H1 (cell line): ENCODE measurements at regions not wholly inside any gene's neighbourhood (a gene's known extent, or its start where the extent isn't known, plus 50 kb on each side); places are given as distances from the start of the nearest gene placed in this dataset.

Experiments used
- CTCF ChIA-PET: fragments of 300-600 bp; sonication (Branson Sonifier 250); formaldehyde crosslinking; loops from one replicate; lab custom pipeline; 2021; ENCODE audit not compliant: partially characterized antibody; lab: Charles Lee
- POLR2A ChIA-PET: fragments of 300-600 bp; sonication (Branson Sonifier 250); formaldehyde crosslinking; loops from one replicate; lab custom pipeline; 2021; ENCODE audit warnings: inconsistent platforms; ENCODE audit not compliant: partially characterized antibody; lab: Charles Lee
- DNase-seq, 2 experiments: peaks; one replicate each; pipeline versions ENCODE4 v3.0.0 to v3.0.0-alpha.2; 2010 to 2022; ENCODE audit warnings: low spot score in 2 of 2, low read depth in 1 of 2, mixed read lengths in 1 of 2
- FAIRE-seq: peaks from 2 replicates; lab custom pipeline; 2011; peaks lifted over from hg19 to GRCh38; lab: Jason Lieb, UNC
- H2AFZ ChIP-seq: 2 replicates; pipeline ENCODE4 v1.8.1; 2012; ENCODE audit warnings: low read length, inconsistent platforms
- H2AK5ac ChIP-seq: 2 replicates; pipeline ENCODE4 v1.6.1; 2013; ENCODE audit warnings: low read depth, low read length
- H2BK120ac ChIP-seq: replicated peaks from 2 replicates; pipeline ENCODE3; 2013; ENCODE audit warnings: low read depth, low read length, inconsistent platforms
- H2BK12ac ChIP-seq: 2 replicates; pipeline ENCODE4 v1.6.1; 2013; ENCODE audit warnings: low read depth, low read length
- H2BK15ac ChIP-seq: 2 replicates; pipeline ENCODE4 v1.6.1; 2013; ENCODE audit warnings: low read length
- H2BK20ac ChIP-seq: 2 replicates; pipeline ENCODE4 v1.6.1; 2013; ENCODE audit warnings: low read length
- H2BK5ac ChIP-seq: 2 replicates; pipeline ENCODE4 v1.6.1; 2013; ENCODE audit warnings: low read depth, low read length
- H3K14ac ChIP-seq: 2 replicates; pipeline ENCODE4 v1.6.1; 2013; ENCODE audit warnings: inconsistent platforms; ENCODE audit not compliant: insufficient read length
- H3K18ac ChIP-seq: 2 replicates; pipeline ENCODE4 v1.6.1; 2013; ENCODE audit warnings: low read length; ENCODE audit errors: extremely low read depth
- H3K23ac ChIP-seq: 2 replicates; pipeline ENCODE4 v1.6.1; 2013; ENCODE audit warnings: inconsistent platforms; ENCODE audit not compliant: insufficient read length
- H3K23me2 ChIP-seq: 2 replicates; pipeline ENCODE4 v1.6.1; 2013; ENCODE audit warnings: low read depth, low read length
- H3K27ac ChIP-seq: 2 replicates; pipeline ENCODE4 v1.6.1; 2011; ENCODE audit warnings: low read depth, low read length, inconsistent platforms
- H3K27me3 ChIP-seq, 4 experiments: replicated peaks in 1 of 4; 1 replicate in 1 of 4; 2 replicates in 3 of 4; pipeline versions ENCODE4 v1.6.1 to v1.8.1; 2011 to 2013; ENCODE audit warnings: low read length in 3 of 4, mild to moderate bottlenecking in 3 of 4, inconsistent platforms in 2 of 4, mixed read lengths in 2 of 4, moderate library complexity in 1 of 4; ENCODE audit not compliant: control insufficient read depth in 3 of 4, insufficient read depth in 3 of 4; ENCODE audit errors: extremely low read depth in 1 of 4
- H3K36me3 ChIP-seq, 4 experiments: 2 replicates each; pipeline versions ENCODE4 v1.6.1 to v1.8.1; 2011 to 2013; ENCODE audit warnings: mild to moderate bottlenecking in 4 of 4, low read length in 3 of 4, moderate library complexity in 2 of 4, control low read depth in 1 of 4, inconsistent platforms in 1 of 4; ENCODE audit not compliant: insufficient read depth in 4 of 4, control insufficient read depth in 2 of 4
- H3K4ac ChIP-seq: replicated peaks from 2 replicates; pipeline ENCODE3; 2013; ENCODE audit warnings: low read length, low read depth, mixed read lengths, inconsistent platforms; ENCODE audit not compliant: insufficient read length
- H3K4me1 ChIP-seq, 4 experiments: replicated peaks in 1 of 4; 1 replicate in 1 of 4; 2 replicates in 3 of 4; pipeline versions ENCODE4 v1.6.1 to v1.8.1; 2011 to 2013; ENCODE audit warnings: low read length in 3 of 4, inconsistent platforms in 2 of 4, mixed read lengths in 1 of 4; ENCODE audit not compliant: insufficient read depth in 4 of 4, control insufficient read depth in 3 of 4
- H3K4me2 ChIP-seq, 2 experiments: 2 replicates each; pipeline versions ENCODE4 v1.6.1 to v1.8.1; 2011 to 2013; ENCODE audit warnings: low read depth in 2 of 2, low read length in 2 of 2, control low read depth in 1 of 2, inconsistent platforms in 1 of 2, mild to moderate bottlenecking in 1 of 2; ENCODE audit not compliant: insufficient read depth in 1 of 2
- H3K4me3 ChIP-seq, 4 experiments: fragments of 200-600, 300-600 bp in 1 of 4; sonication (generic), shearing (Covaris generic), sonication (Bioruptor Twin) in 1 of 4; 2 replicates each; pipeline versions ENCODE4 v1.5.1 to v1.8.1; 2011 to 2016; ENCODE audit warnings: low read length in 4 of 4, low read depth in 3 of 4, control low read depth in 2 of 4, inconsistent platforms in 2 of 4, mild to moderate bottlenecking in 2 of 4, mixed read lengths in 1 of 4, moderate library complexity in 1 of 4; ENCODE audit not compliant: insufficient read depth in 2 of 4; ENCODE audit errors: extremely low read depth in 1 of 4
- H3K56ac ChIP-seq: replicated peaks from 2 replicates; pipeline ENCODE3; 2013; ENCODE audit warnings: low read depth, mild to moderate bottlenecking, mixed read lengths, low read length, inconsistent platforms; ENCODE audit not compliant: insufficient read length
- H3K79me1 ChIP-seq: 2 replicates; pipeline ENCODE4 v1.6.1; 2013; ENCODE audit warnings: low read depth, low read length, control low read depth
- H3K79me2 ChIP-seq, 2 experiments: 2 replicates each; pipeline versions ENCODE4 v1.6.1 to v1.8.1; 2012 to 2013; ENCODE audit warnings: low read length in 2 of 2, mild to moderate bottlenecking in 2 of 2, inconsistent platforms in 1 of 2; ENCODE audit not compliant: insufficient read depth in 2 of 2, control insufficient read depth in 1 of 2
- H3K9ac ChIP-seq, 4 experiments: replicated peaks in 1 of 4; 1 replicate in 1 of 4; 2 replicates in 3 of 4; pipeline versions ENCODE4 v1.6.1 to v1.8.1; 2011 to 2013; ENCODE audit warnings: low read depth in 3 of 4, low read length in 3 of 4, control low read depth in 2 of 4, mild to moderate bottlenecking in 2 of 4, moderate library complexity in 2 of 4, inconsistent platforms in 1 of 4; ENCODE audit errors: extremely low read depth in 1 of 4
- H3K9me3 ChIP-seq, 2 experiments: 2 replicates each; pipeline versions ENCODE4 v1.6.1 to v1.8.1; 2012 to 2013; ENCODE audit warnings: mild to moderate bottlenecking in 2 of 2, moderate library complexity in 2 of 2, control low read depth in 1 of 2, inconsistent platforms in 1 of 2, low read depth in 1 of 2, low read length in 1 of 2, mixed read lengths in 1 of 2; ENCODE audit not compliant: insufficient read depth in 2 of 2
- H4K20me1 ChIP-seq, 2 experiments: replicated peaks in 1 of 2; 2 replicates each; pipeline versions ENCODE3 to v1.8.1; 2011 to 2013; ENCODE audit warnings: inconsistent platforms in 2 of 2, low read length in 2 of 2, mild to moderate bottlenecking in 1 of 2; ENCODE audit not compliant: insufficient read depth in 2 of 2, control insufficient read depth in 1 of 2
- H4K5ac ChIP-seq: 2 replicates; pipeline ENCODE4 v1.6.1; 2013; ENCODE audit warnings: low read length, low read depth, mixed read lengths, inconsistent platforms; ENCODE audit not compliant: insufficient read length
- H4K8ac ChIP-seq: 2 replicates; pipeline ENCODE4 v1.8.0; 2013; ENCODE audit warnings: mild to moderate bottlenecking, moderate library complexity, low read length, inconsistent platforms; ENCODE audit not compliant: insufficient read depth; ENCODE audit errors: extremely low read depth
- H4K91ac ChIP-seq: replicated peaks from 2 replicates; pipeline ENCODE3; 2013; ENCODE audit warnings: low read length, mixed read lengths, inconsistent platforms; ENCODE audit not compliant: insufficient read length
- CTBP2 ChIP-seq: IDR thresholded peaks from 2 replicates; pipeline ENCODE4 v1.7.0; 2011; ENCODE audit warnings: borderline replicate concordance, mild to moderate bottlenecking, moderate library complexity, mixed read lengths, low read length; ENCODE audit not compliant: insufficient read depth, insufficient read length
- CTCF ChIP-seq, 3 experiments: IDR thresholded peaks; 1 replicate in 2 of 3; 2 replicates in 1 of 3; pipeline versions ENCODE4 v1.5.1 to v1.6.1; 2011; ENCODE audit warnings: low read length in 3 of 3, mild to moderate bottlenecking in 3 of 3, inconsistent platforms in 2 of 3, low read depth in 1 of 3, moderate library complexity in 1 of 3; ENCODE audit not compliant: insufficient read depth in 1 of 3; ENCODE audit errors: control extremely low read depth in 1 of 3
- GABPA ChIP-seq: IDR thresholded peaks from 2 replicates; pipeline ENCODE4 v1.6.1; 2011; ENCODE audit warnings: mild to moderate bottlenecking, low read length, moderate library complexity, borderline replicate concordance; ENCODE audit not compliant: insufficient read depth
- JUN ChIP-seq: IDR thresholded peaks from 2 replicates; pipeline ENCODE4 v1.6.1; 2011; ENCODE audit warnings: low read depth, mild to moderate bottlenecking, improper control_type of control experiment, low read length
- KDM5A ChIP-seq: fragments of 200-600 bp; IDR thresholded peaks from 2 replicates; pipeline ENCODE4 v1.7.1; 2012; ENCODE audit warnings: mild to moderate bottlenecking, low read length, inconsistent platforms, mixed read lengths
- RXRA ChIP-seq: IDR thresholded peaks from 2 replicates; pipeline ENCODE4 v1.6.1; 2011; ENCODE audit warnings: low read depth, mild to moderate bottlenecking, low read length, moderate library complexity; ENCODE audit not compliant: insufficient read depth
- TCF12 ChIP-seq: IDR thresholded peaks from 2 replicates; pipeline ENCODE4 v1.6.1; 2011; ENCODE audit warnings: low read depth, mild to moderate bottlenecking, low read length
- TEAD4 ChIP-seq: IDR thresholded peaks from 2 replicates; pipeline ENCODE4 v1.6.1; 2012; ENCODE audit warnings: low read depth, low read length, inconsistent platforms, mixed read lengths
- YY1 ChIP-seq: IDR thresholded peaks from 2 replicates; pipeline ENCODE4 v1.6.1; 2011; ENCODE audit warnings: low read depth, mild to moderate bottlenecking, low read length
- WGBS, 2 experiments: shearing (Covaris generic) in 1 of 2; methylation state at CpG; one replicate each; pipeline versions ENCODE4 v1.1.6 to v1.1.7; 2013 to 2015; ENCODE audit warnings: low lambda C conversion rate in 2 of 2, mixed read lengths in 2 of 2, inconsistent platforms in 1 of 2, low coverage in 1 of 2, missing lambda C conversion rate in 1 of 2; ENCODE audit not compliant: insufficient replicate concordance in 2 of 2, insufficient coverage in 1 of 2, insufficient read length in 1 of 2; ENCODE audit errors: extremely low coverage in 1 of 2, missing lambda C conversion rate in 1 of 2; 5-methylcytosine and 5-hydroxymethylcytosine counted together

- TF ChIP-seq CTCF (IDR thresholded peaks at IDR 0.05; ENCODE audit: control extremely low read depth in 1 of 3, insufficient read depth in 1 of 3, low read depth in 1 of 3, low read length in 3 of 3) = no peak
- no peak for TF ChIP-seq GABPA
- no peak for TF ChIP-seq RXRA
- no peak for TF ChIP-seq YY1
- no peak for TF ChIP-seq KDM5A
- TF ChIP-seq TEAD4 = no peak
- no peak for TF ChIP-seq TCF12
- no peak for TF ChIP-seq CTBP2
- TF ChIP-seq JUN = no peak
- H3K9ac ChIP-seq = no peak overlapping the region
- no peak overlapping the region for H3K18ac ChIP-seq
- H4K8ac ChIP-seq = no peak overlapping the region
- H2BK12ac ChIP-seq = no peak overlapping the region
- H2AK5ac ChIP-seq = no peak overlapping the region
- H3K27ac ChIP-seq = no peak overlapping the region
- no peaks in the 10 kb centered on the region for H3K9me3 ChIP-seq
- H2BK15ac ChIP-seq = no peak overlapping the region
- H3K4me2 ChIP-seq = no peak overlapping the region
- no peak overlapping the region for H2AFZ ChIP-seq
- no peak overlapping the region for H3K23ac ChIP-seq
- no peak overlapping the region for H2BK5ac ChIP-seq
- no peaks in the 10 kb centered on the region for H3K79me1 ChIP-seq
- no peak overlapping the region for H4K91ac ChIP-seq
- no peaks in the 10 kb centered on the region for H4K20me1 ChIP-seq
- FAIRE-seq = no peak
- H3K4me3 ChIP-seq = no peak overlapping the region
- H2BK120ac ChIP-seq = no peak overlapping the region
- no peak overlapping the region for H3K14ac ChIP-seq
- no peaks in the 10 kb centered on the region for H3K79me2 ChIP-seq
- H3K36me3 ChIP-seq = no peaks in the 10 kb centered on the region
- H3K27me3 ChIP-seq = no peaks in the 10 kb centered on the region
- CTCF ChIA-PET = interaction anchor here (0.7 kb wide), 2 partner anchors 29 to 100 kb away, joined by 3 read pairs; no protein-coding TSS in a partner anchor
- H3K4me1 ChIP-seq = peaks cover 0 to 2% (median 0%) of the 10 kb centered on the region in 4 experiments; a peak in 1 of 7 replicates
- H3K23me2 ChIP-seq = no peaks in the 10 kb centered on the region
- no peak for DNase-seq
- no peak overlapping the region for H4K5ac ChIP-seq
- H3K56ac ChIP-seq = no peak overlapping the region
- H2BK20ac ChIP-seq = no peak overlapping the region
- H3K4ac ChIP-seq = no peak overlapping the region
- POLR2A ChIA-PET = no interaction called here
- WGBS, 2 experiments = 90% methylated on average over 4 of the region's 4 CpGs; no CpG with 5 or more reads in 1 of the 2 experiments
Measured at GRCh38 chr6:164008902-164009301, 594.4 kb downstream of the QKI start.
